OCI-LY1 (cell line): ENCODE measurements at regions not wholly inside any gene's neighbourhood (a gene's known extent, or its start where the extent isn't known, plus 50 kb on each side); places are given as distances from the start of the nearest gene placed in this dataset.

Experiments
- H2AFZ ChIP-seq: fragments of 200-600 bp; sonication (generic), shearing (Covaris generic); 2 replicates; pipeline ENCODE4 v1.6.0; 2014; ENCODE audit warnings: antibody characterized with exemption, mild to moderate bottlenecking, low read length
- H3F3A ChIP-seq: fragments of 200-600 bp; sonication (generic), shearing (Covaris generic); 2 replicates; pipeline ENCODE4 v1.6.0; 2014; ENCODE audit warnings: mild to moderate bottlenecking, antibody characterized with exemption, low read length, moderate library complexity; ENCODE audit not compliant: insufficient read depth
- H3K27ac ChIP-seq: fragments of 200-600 bp; sonication (generic); 2 replicates; pipeline ENCODE4 v1.5.1; 2014; ENCODE audit warnings: low read length, mixed run types, mild to moderate bottlenecking, low read depth; ENCODE audit not compliant: poor library complexity, severe bottlenecking
- H3K27me3 ChIP-seq: fragments of 200-600 bp; sonication (generic); 2 replicates; pipeline ENCODE4 v1.6.0; 2014; ENCODE audit warnings: antibody characterized with exemption, mild to moderate bottlenecking, low read length, moderate library complexity; ENCODE audit not compliant: insufficient read depth
- H3K36me3 ChIP-seq: fragments of 200-600 bp; sonication (generic); 2 replicates; pipeline ENCODE4 v1.6.1; 2014; ENCODE audit warnings: mild to moderate bottlenecking, antibody characterized with exemption, low read length, moderate library complexity, mixed read lengths; ENCODE audit not compliant: insufficient read depth
- H3K4me1 ChIP-seq: fragments of 200-600 bp; sonication (generic); 2 replicates; pipeline ENCODE4 v1.5.1; 2014; ENCODE audit warnings: mild to moderate bottlenecking, low read length, moderate library complexity; ENCODE audit not compliant: insufficient read depth, severe bottlenecking
- H3K4me2 ChIP-seq: fragments of 200-600 bp; sonication (generic), shearing (Covaris generic); 2 replicates; pipeline ENCODE4 v1.6.1; 2014; ENCODE audit warnings: low read length
- H3K4me3 ChIP-seq: fragments of 200-600 bp; sonication (generic); 2 replicates; pipeline ENCODE4 v1.5.1; 2014; ENCODE audit warnings: low read length, low read depth, mild to moderate bottlenecking, mixed read lengths; ENCODE audit not compliant: poor library complexity, severe bottlenecking
- H3K79me2 ChIP-seq: fragments of 200-600 bp; shearing (Covaris generic); 2 replicates; pipeline ENCODE4 v1.6.1; 2016; ENCODE audit warnings: mixed run types, low read length, mixed read lengths; ENCODE audit not compliant: insufficient read depth
- H3K9ac ChIP-seq: fragments of 200-600 bp; sonication (generic), shearing (Covaris generic); 2 replicates; pipeline ENCODE4 v1.6.1; 2014; ENCODE audit warnings: mild to moderate bottlenecking, low read length, mixed read lengths
- H3K9me2 ChIP-seq: fragments of 200-600 bp; sonication (generic), shearing (Covaris generic); 2 replicates; pipeline ENCODE4 v1.6.1; 2014; ENCODE audit warnings: low read depth, mild to moderate bottlenecking, low read length, mixed read lengths
- H3K9me3 ChIP-seq: fragments of 200-600 bp; shearing (Covaris generic); 2 replicates; pipeline ENCODE4 v1.6.1; 2014; ENCODE audit warnings: low read length, mixed read lengths
- H4K20me1 ChIP-seq: fragments of 200-600 bp; sonication (generic), shearing (Covaris generic); 2 replicates; pipeline ENCODE4 v1.6.0; 2016; ENCODE audit warnings: mild to moderate bottlenecking, low read length; ENCODE audit not compliant: insufficient read depth
- EZH2 ChIP-seq: fragments of 200-600 bp; sonication (generic), shearing (Covaris generic); IDR thresholded peaks from 2 replicates; pipeline ENCODE4 v1.8.0; 2017; ENCODE audit warnings: borderline replicate concordance, mixed run types, mild to moderate bottlenecking, antibody characterized with exemption, low read length, moderate library complexity, mixed read lengths
- TF ChIP-seq, protein P1 (sequence below): fragments of 200-600 bp; sonication (generic), shearing (Covaris generic); IDR thresholded peaks from 2 replicates; pipeline ENCODE4 v1.5.1; 2017; ENCODE audit warnings: mild to moderate bottlenecking, antibody characterized with exemption, low read length, moderate library complexity, mixed read lengths

DNA sequence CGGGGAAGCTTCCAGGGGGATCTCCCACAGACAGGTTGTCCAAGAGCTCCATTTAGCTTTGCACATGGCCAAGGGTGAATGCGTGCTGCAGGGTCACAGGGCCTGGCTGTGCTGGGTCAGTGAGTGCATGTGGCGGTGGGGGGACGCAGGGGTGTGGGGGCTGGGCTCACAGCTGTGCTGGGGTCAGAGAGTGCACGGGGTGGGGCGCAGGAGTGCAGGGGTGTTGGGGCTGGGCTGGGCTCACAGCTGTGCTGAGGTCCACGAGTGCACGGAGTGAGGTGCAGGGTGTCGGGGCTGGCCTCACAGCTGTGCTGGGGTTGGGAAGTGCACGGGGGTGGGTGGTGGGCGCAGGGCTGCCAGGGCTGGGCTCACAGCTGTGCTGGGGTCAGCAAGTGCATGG, 557.7 kb downstream of the BRD1 start:
- no peak overlapping the region for H2AFZ ChIP-seq
- no peak overlapping the region for H3K9ac ChIP-seq
- H3K36me3 ChIP-seq = no peaks in the 10 kb centered on the region
- H3K9me2 ChIP-seq = no peaks in the 10 kb centered on the region
- TF ChIP-seq EZH2 = no peak
- H3K4me2 ChIP-seq = no peak overlapping the region
- H3K79me2 ChIP-seq = no peaks in the 10 kb centered on the region
- H3F3A ChIP-seq = no peaks in the 10 kb centered on the region
- 0 out of 2 replicates have a peak, but pooled peaks cover 4% of the 10 kb centered on the region for H3K27me3 ChIP-seq
- H3K27ac ChIP-seq = no peak overlapping the region
- no peaks in the 10 kb centered on the region for H4K20me1 ChIP-seq
- no peaks in the 10 kb centered on the region for H3K4me1 ChIP-seq
- H3K4me3 ChIP-seq = no peak overlapping the region
- H3K9me3 ChIP-seq = no peaks in the 10 kb centered on the region

DNA sequence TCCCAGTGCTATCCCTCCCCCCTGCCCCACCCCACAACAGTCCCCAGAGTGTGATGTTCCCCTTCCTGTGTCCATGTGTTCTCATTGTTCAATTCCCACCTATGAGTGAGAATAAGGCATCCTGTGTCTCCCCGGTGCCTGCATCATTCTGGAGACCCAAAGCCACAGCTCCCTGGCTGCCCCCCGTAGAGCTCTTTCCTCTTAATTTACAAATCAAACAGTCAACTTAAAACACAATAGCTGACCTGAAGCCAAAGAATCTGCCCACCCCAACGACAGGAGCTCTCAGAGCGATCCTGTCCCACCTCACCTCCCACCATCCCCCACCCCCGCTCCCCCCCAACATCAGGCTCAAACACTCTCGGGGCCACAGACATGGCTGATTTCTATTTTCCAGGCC, 558.3 kb downstream of the BRD1 start:
- H3K4me3 ChIP-seq = no peak overlapping the region
- H4K20me1 ChIP-seq = no peaks in the 10 kb centered on the region
- H3K9me3 ChIP-seq = no peaks in the 10 kb centered on the region
- no peaks in the 10 kb centered on the region for H3K36me3 ChIP-seq
- H3K27ac ChIP-seq = no peak overlapping the region
- H2AFZ ChIP-seq = no peak overlapping the region
- 0 out of 2 replicates have a peak, but pooled peaks cover 4% of the 10 kb centered on the region for H3K27me3 ChIP-seq
- no peak for TF ChIP-seq EZH2
- TF ChIP-seq, protein P1, sequence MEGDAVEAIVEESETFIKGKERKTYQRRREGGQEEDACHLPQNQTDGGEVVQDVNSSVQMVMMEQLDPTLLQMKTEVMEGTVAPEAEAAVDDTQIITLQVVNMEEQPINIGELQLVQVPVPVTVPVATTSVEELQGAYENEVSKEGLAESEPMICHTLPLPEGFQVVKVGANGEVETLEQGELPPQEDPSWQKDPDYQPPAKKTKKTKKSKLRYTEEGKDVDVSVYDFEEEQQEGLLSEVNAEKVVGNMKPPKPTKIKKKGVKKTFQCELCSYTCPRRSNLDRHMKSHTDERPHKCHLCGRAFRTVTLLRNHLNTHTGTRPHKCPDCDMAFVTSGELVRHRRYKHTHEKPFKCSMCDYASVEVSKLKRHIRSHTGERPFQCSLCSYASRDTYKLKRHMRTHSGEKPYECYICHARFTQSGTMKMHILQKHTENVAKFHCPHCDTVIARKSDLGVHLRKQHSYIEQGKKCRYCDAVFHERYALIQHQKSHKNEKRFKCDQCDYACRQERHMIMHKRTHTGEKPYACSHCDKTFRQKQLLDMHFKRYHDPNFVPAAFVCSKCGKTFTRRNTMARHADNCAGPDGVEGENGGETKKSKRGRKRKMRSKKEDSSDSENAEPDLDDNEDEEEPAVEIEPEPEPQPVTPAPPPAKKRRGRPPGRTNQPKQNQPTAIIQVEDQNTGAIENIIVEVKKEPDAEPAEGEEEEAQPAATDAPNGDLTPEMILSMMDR = no peak
- H3K4me1 ChIP-seq = no peaks in the 10 kb centered on the region
- no peak overlapping the region for H3K9ac ChIP-seq
- H3K9me2 ChIP-seq = no peaks in the 10 kb centered on the region
- H3K4me2 ChIP-seq = no peak overlapping the region
- no peaks in the 10 kb centered on the region for H3K79me2 ChIP-seq
- no peaks in the 10 kb centered on the region for H3F3A ChIP-seq

DNA sequence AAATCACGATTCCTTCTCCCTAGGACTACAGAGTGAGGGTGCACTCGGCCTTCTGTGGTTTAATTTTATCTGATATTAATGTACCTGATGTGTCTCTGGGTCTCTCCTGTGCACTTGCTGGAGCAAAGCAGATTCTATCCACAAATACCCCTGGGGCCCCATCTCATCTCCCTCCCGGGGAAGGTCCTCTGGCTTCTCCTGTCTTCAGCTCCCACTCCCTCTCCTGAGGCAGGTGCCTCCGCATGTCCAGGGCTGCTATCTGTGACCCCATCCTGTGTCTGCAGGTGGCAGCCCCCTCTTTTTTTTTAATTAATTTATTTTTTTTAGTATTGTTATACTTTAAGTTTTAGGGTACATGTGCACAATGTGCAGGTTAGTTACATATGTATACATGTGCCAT, 558.7 kb downstream of the BRD1 start:
- Histone ChIP-seq H3K27me3 (0 out of 2 replicates have a peak, but pooled peaks cover 4% of the 10 kb centered on the region), H3K9ac (no peak overlapping the region), H3K79me2 (no peaks in the 10 kb centered on the region), H4K20me1 (no peaks in the 10 kb centered on the region), H3K4me3 (no peak overlapping the region), H3F3A (no peaks in the 10 kb centered on the region), H3K27ac (no peak overlapping the region), H3K9me2 (no peaks in the 10 kb centered on the region), H3K4me1 (no peaks in the 10 kb centered on the region), H3K36me3 (no peaks in the 10 kb centered on the region), H2AFZ (no peak overlapping the region), H3K4me2 (no peak overlapping the region), H3K9me3 (no peaks in the 10 kb centered on the region)
- TF ChIP-seq, protein P1 = no peak
- TF ChIP-seq EZH2 = no peak

DNA sequence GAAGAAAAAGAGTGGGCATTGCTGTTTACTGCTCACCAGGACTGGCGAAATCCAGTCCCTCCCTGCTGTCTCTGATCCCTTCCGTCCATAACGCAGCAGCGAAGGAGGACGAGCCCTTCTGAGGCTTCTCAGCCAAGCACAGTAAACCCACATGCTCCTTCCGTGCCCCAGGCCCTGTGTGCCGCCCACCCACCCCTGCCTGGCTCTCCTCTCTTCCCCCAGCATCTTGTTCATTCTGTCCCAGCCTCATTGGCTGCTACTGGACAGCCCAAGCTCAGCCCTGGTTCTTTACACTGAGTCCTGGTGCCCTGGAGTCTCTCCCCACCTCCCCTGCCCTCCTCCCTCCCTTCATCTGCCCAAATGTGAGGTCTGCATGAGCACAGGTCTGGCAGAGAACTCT, 559.7 kb downstream of the BRD1 start:
- Histone ChIP-seq H3K9me2 (no peaks in the 10 kb centered on the region), H3K4me3 (no peak overlapping the region), H2AFZ (no peak overlapping the region), H3K4me1 (no peaks in the 10 kb centered on the region), H4K20me1 (no peaks in the 10 kb centered on the region), H3K27ac (no peak overlapping the region), H3K27me3 (0 out of 2 replicates have a peak, but pooled peaks cover 4% of the 10 kb centered on the region), H3K4me2 (no peak overlapping the region), H3F3A (no peaks in the 10 kb centered on the region), H3K9ac (no peak overlapping the region), H3K79me2 (no peaks in the 10 kb centered on the region), H3K9me3 (no peaks in the 10 kb centered on the region), H3K36me3 (no peaks in the 10 kb centered on the region)
- no peak for TF ChIP-seq EZH2
- TF ChIP-seq, protein P1 = no peak
